TTC549 (cell line): ENCODE measurements at regions not wholly inside any gene's neighbourhood (a gene's known extent, or its start where the extent isn't known, plus 50 kb on each side); places are given as distances from the start of the nearest gene placed in this dataset.
"Not testable (repeated sequence)": the region's sequence is repeated elsewhere in the genome, so short reads cannot be mapped to it uniquely, and the experiment has no call there.

Experiments used
- FAIRE-seq: peaks from 2 replicates; lab custom pipeline; 2012; peaks lifted over from hg19 to GRCh38; lab: Jason Lieb, UNC

DNA sequence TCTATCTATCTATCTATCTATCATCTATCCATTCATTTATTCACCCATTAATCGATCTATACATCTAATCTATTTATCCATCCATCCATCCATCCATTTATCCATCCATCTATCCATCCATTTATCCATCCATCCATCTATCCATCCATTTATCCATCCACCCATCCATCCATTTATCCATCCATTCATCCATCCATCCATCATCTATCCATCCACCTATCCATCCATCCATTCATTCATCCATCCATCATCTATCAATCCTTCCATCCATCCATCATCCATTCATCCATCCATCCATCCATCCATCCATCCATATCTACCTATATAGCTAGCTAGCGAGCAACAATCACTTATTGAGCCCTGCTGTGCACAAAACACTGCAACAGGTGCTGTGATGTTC, 953.1 kb upstream of the ZNF722 start:
- FAIRE-seq = no peak

DNA sequence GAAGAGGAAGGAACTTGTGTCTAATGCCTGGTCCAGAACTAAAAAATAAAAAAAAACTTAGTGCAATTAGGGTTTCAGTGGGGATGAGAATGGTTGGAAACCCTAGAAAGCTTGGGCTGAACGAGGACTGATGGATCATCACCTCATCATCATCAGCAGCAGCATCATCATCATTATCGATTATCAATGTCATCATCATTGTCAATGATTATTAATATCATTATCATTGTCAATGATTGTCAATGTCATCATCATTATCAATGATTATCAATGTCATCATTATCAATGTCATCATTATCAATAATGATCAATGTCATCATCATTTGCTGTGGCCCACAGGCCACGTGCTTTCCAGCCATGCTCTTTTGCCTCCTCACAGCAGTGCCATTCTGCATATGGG, 952.0 kb upstream of the ZNF722 start:
- no peak for FAIRE-seq

DNA sequence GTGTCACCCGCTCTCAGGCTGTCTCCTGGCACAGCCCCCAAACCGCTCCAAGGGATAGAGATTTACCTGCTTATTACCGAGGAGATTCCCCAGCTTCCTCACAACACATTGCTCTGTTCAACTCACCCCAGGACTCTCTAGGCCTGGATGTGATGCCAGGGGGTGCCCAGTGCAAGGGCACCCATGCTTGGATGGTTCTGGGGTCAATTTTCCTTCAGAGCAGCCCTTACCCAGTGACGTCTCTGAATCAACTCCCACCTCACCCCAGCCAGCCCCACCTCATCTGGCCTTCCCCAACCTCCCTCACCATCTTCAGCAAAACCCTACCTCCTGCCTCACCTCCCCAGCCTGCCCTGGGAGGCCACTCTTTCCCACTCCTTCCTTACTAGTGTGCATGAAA, 951.6 kb upstream of the ZNF722 start:
- no peak for FAIRE-seq

DNA sequence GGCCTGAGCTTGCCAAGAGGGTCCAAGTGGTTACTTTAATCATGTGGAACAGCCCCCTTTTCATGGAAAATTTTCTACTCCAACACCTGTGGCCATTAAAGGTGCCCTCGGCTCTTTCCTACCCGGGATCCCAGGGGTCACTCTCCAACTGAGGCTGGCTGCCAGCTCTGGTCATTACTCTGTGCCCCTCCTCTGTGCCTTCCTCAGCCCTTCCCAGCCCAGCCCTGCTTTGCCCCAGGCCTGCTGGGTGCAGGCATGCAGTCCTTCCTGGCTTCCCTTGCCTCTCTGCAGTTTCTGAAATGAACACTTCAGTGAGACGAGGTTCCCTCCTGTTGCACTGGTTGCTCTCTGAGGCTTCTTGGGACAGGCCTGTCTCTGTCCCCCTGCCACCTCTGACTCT, 951.1 kb upstream of the ZNF722 start:
- FAIRE-seq = no peak

DNA sequence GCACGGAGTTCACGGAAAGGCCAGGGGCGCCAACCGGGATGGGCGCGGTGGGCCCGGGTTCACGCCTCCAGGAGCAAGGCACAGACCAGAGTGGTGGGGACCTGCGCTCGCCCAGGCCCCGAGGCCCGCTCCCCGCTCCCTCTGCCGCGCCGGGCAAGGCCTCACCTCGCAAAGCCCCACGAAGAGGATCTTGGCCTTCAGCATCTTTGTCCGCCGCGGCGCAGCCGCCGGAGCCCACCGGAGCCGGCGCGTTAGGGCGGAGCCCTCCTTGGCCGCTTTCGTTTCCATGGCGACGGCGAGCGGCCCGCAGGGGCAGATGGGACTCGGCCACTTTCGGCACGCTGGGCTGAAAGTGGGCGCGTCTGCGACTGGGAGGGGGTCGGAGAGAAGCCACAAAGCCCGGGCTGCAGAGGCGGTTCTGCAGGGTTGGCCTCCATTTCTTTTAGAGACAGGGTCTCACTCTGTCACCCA, 944.4 kb upstream of the ZNF722 start:
- no peak for FAIRE-seq

DNA sequence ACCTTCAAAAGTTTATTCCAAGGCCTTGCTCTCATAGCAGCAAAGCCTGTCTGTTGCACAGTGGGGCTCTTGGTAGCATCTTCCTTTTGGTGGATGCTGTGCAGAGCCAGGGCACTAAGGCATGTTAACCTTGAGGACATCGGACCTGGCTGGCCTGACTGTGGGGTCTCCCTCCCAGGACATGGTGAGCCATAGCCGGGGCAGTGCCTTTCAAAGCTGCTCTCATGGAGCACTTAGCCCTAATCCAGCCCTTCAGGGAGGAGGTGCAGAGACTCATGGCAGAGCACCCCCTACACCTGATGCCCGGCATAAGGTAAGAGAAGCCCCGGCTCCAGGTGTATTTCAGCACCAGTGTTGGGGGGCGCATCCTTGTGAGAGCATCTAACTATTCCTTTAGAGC, 941.4 kb upstream of the ZNF722 start:
- no peak for FAIRE-seq

DNA sequence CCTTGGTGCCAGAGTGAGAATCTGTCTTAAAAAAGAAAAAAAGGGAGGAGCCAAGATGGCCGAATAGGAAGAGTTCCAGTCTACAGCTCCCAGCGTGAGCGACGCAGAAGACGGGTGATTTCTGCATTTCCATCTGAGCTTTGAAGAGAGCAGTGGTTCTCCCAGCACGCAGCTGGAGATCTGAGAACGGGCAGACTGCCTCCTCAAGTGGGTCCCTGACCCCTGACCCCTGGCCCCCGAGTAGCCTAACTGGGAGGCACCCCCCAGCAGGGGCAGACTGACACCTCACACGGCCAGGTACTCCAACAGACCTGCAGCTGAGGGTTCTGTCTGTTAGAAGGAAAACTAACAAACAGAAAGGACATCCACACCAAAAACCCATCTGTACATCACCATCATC, 937.9 kb upstream of the ZNF722 start:
- not testable (repeated sequence) for FAIRE-seq

DNA sequence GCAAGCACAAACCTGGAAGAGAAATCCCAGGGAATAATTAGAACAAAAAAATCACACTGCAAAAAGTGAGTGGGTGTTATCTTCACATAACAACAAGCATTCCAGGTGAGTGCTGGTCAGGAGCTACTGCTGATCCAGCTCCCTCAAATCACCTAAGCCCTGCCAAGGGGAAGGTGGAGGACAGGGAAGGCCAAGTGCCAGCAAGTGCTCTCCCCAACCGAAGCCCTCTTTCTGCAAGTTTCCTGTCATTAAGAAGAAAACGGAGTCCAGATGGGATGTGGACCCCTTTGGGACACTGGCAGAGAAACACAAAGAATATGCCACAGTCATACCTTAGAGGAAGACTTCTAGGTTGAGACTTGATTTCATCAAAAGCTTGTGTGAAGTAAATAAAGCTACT, 933.0 kb upstream of the ZNF722 start:
- no peak for FAIRE-seq

DNA sequence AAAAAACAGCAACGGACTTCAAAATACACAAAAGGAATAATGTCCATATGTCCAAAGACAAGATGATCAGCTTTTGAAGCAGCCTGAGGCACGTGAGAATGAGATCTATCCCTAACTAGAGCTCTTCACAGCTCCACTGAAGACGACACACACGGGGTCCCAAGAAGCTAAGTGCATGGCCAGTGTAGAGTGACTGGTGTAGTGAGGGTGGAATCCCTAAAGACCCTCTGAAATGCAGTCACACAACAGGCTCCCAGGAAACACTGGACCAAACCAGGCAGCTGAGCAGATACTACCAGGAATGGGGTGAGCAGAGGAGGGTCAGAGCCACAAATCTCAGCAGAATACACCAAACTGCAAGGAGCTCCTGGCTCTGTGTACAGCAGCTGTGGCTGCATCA, 932.4 kb upstream of the ZNF722 start:
- FAIRE-seq = not testable (repeated sequence)

DNA sequence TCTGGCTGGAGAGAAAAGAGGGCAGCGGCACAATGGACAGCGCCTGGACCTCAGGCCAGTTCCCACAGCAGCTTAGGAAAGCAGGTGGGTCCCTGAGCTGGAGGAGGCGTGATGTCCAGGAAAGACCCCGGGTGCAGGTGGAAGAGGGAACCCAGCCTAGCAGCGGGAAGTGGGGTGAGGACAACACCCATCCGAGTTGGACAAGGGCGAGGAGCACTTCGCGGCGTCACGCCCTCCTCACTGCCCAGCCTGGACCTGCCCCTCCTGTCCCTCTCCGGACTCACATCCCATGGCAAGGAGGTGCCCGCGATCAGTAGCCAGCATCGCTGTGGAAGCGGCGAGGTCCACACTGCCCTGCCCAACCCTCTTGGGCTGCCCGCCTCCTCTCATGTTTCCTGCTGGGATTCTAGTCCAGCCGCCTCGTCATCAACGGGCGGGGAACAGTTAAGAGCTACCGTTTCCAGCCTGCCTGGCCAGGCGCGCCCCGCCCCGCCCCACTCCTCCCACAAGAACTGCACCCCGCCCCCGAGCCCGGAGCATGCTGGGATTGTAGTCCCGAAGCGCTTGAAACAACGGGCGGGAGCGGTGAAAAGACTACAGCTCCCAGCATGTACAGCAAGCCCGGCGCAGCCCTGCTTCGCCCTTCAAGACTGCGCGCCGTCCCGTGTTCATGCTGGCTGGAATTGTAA, 930.6 kb upstream of the ZNF722 start:
- no peak for FAIRE-seq

DNA sequence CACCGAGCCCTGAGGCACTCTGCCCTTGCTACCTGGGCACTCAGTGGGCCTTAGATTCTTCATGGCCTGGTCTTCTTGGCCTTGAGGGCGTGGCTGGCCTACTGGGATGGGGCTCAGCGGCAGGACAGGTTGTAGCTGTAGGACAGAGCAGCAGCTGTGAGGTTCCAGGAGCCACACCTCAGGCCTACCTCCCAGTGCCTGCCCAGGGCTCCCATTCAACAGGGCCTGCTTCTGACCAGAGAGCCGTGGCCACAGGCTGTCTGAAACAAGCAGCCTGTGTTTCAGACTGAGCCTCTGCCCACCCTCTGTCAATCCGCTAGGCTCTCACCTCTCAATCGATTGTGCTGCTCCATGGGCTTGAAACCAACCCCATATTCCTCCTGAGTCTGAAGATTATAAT, 928.0 kb upstream of the ZNF722 start:
- FAIRE-seq = no peak

DNA sequence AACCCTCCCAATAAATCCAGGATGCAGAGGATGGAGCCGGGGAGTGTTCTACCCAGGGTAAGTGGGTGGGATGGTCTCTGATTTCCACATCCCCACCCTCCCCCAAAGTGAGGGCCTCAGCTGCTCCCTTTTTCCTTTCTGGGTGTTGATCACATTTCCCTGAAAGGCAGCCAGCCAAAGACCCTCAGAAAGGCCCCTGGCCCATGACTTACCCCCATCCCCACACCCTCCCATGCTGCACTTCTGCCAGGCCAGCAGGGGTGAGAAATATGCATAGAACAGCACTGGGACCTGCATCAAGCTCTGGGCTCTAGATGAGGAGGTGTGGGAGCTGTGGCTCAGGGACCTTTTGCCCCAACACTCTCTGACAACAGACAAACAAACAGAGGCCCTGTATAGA, 927.3 kb upstream of the ZNF722 start:
- no peak for FAIRE-seq

DNA sequence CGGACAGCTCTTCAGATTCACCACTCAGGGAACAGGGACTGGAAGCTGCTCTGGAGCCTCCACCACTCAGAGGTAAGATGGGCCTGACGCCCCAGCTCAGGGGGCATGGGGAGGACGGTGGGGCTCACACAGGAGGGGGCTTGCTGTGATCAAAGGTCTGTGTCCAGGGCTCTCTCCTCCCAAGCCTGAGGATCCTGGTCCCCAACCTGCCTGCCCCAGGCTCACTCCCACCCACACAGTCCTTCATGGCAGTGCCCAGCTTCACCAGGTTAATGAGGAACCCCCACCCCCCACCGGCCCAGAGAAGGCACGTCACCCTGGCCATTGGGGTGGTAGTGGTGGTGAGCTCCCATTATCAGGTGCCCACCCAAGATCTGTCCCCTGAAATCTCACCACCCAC, 926.7 kb upstream of the ZNF722 start:
- no peak for FAIRE-seq

DNA sequence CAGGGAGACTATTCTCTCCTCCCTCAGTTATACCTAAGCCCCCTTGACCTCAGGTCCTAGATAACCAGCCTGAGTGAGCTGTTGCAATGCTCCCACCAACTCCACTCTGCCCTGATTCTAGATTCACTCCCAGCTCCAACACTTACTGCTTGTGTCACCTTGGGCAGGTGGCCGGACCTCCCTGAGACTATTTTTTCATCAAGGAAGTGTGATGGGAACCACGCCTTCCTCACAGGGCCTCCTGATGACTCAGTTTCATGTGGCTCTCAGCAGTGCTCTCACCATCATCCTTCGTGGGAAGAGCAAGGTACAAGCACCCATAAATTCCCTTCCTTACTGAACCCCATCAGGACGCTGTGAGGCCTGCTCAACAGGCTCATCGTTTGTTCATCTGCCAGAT, 925.8 kb upstream of the ZNF722 start:
- no peak for FAIRE-seq

DNA sequence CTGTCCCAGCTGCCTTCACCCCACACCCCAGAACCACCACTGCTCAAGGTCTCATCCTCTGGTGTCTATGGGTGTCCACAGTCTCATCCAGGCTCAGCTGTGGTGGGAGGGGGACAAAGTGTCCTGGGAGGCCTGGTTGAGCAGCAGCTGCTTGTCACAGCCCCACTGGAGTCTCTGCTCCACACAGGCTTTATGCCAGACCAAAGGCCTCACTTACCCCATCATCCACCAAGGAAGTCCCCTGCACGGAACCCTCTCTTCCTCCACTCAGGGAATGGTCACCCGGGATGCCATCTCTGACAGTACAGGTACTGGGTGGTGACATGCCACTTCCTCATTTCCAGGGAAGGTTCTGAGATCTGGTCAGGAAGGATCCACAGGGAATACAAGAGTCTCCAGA, 925.4 kb upstream of the ZNF722 start:
- no peak for FAIRE-seq

DNA sequence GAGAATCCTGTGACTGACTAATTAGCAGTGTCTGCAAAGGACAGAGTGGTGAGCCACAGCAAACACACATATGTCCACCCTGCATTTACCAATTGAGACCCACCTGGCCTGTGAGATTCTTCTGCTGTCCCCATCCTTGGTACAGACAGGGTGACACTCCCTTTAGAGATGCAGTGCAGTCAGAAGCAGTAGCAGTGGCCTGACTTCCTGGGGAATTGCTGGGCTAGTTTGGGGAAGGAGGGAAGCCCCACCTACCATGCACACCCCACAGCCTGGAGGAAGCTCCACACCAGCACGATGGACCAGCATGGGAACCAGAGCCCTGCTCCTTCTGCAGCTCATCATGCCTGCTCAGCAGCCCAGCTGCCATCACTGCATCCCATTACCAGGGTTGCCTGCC, 924.9 kb upstream of the ZNF722 start:
- FAIRE-seq = no peak

DNA sequence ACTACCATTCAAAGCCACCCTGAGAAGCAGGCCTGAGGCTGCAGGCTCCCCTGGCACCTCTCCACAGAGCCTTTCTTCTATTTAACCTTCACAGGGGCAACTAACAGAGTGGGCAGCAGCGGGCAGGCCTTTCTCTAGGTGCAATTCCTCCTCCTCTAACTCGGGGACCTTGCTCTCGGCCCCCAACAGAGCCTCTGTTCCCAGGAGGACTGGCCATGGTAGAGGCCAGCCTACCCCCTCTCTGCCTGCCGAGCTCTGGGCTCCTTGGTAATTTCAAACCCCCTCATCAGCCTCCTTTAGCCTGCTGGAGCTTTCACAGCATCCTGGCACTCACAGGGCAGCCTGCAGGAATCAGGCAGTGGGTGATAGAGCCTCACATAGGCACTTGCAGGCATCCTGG, 920.8 kb upstream of the ZNF722 start:
- no peak for FAIRE-seq

DNA sequence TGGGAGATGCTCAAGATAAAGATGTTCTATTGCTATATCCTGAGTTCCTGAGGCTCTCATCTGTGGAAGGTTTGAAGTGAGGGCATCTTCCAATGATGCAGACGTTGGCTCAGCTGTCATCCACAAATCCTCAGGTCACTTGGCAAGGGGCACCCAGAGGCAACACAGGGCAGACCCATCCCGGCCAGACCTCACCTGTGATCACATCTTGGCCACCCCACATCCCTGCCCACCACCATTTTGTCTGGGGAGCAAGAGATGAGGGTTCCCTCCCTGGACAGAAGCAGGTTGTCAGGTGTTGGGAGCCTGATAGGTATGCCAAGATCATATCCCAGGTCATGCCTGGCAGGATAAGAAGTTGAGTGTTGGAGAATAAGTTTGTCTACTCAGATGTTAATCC, 918.2 kb upstream of the ZNF722 start:
- no peak for FAIRE-seq

DNA sequence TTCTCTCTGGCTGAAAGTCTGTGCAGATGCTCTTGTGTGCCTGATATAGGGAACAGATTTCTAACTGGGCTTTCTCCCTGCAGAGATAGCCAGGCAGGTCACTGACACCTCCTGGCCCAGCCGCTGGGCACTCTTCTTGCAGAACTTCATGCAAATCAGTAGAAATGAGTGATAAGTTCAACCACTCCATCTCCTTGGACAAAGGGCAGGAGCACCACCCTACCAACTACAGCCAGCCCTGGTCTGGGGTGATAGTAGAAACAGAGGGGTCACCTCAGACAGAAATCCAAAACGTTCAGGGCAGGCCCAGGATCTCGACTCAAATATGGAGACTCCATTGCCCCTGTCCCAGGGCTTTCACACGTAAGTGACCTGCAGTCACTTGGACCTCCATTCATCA, 917.8 kb upstream of the ZNF722 start:
- FAIRE-seq = no peak

DNA sequence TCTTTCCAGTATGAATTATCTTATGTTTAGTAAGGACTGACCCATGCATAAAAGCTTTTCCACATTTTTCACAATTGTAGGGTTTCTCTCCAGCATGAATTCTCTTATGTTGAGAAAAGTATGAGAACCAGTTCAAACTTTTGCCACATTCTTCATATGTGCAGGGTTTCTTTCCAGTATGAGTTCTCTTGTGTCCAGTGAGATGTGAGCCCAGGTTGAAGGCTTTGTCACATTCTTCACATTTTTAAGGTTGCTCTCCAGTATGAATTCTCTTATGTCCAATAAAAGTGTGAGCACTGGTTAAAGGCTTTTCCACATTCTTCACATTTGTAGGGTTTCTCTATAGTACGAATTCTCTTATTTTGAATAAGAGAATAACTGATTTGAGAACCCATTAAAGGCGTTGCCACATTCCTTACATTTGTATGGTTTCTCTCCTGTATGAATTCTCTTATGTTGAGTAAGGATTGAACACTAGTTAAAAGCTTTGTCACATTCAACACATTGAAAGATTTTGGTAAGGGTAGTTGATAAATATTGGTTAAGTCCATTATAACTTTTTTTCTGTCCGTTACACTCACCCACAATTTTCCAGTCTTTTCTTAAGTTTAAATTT, 911.0 kb upstream of the ZNF722 start:
- FAIRE-seq = no peak

DNA sequence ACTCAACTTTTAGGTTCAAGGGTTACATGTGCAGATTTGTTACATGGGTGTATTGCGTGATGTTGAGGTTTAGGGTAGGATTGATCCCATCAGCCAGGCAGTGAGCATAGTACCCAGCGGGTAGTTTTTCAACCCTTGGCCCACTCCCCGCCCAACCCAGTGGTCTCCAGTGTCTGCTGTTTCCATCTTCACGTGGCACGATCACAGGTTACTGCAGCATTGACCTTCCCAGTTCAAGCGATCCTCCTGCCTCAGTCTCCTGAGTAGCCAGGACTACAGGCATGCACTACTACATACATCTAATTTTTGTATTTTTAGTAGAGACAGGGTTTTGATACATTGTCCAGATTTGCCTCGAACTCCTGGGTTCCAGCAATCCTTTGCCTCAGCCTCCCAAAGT, 905.7 kb upstream of the ZNF722 start:
- FAIRE-seq = no peak

DNA sequence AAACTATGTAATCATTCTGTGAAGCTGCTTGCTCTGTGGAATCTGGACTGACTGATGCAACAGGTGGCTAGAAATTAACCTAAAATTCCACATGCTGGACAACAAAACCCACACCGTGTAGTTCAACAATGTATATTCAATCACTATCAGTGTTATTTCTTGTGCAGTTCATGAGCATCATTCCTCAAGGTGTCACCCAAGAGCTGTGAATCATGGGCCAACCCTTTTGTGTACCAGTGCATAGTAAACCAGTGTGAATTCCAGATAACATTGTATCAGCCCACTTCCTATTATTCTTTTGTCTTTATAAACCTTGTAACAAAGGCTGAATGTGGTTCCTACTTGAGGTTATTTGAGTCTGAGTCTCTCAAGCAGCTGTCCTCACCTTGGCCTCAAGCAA, 905.2 kb upstream of the ZNF722 start:
- no peak for FAIRE-seq

DNA sequence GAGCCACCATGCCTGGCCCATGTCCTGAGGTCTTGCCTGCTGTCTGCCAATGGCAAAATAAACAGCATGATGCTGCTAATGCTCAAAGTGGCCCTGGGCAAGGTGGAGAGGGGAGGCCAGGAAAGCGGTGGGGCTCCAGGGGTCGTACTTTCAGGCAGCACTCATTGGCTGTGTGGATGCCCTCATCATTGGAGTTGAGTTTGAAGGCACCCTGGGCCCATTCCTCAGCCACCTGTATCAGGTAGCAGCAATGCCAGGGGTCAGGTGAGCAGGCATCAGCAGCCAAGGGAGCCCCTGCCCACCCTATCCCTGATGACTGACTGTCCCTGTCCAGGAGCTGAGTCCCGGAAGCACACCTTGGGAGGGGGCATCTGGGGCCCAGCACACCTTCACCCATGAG, 902.5 kb upstream of the ZNF722 start:
- no peak for FAIRE-seq

DNA sequence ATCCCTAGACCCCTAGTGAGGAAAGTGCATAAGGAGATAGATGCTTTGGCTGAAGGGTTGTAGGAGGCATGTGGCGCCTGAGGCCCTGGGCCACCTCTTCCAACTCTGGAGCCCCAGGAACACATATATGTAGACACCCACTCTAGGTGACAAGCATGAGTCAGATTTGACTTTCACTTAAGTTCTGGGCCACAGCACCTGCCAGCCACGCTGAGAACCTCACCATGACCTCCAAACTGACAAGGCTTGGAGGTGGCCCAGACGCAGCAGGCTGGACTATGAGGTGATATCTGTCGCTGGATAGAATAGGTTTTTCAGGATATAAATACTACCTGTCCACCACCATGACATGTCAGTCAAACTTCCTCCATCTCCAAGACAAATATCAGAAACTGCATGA, 894.0 kb upstream of the ZNF722 start:
- no peak for FAIRE-seq

DNA sequence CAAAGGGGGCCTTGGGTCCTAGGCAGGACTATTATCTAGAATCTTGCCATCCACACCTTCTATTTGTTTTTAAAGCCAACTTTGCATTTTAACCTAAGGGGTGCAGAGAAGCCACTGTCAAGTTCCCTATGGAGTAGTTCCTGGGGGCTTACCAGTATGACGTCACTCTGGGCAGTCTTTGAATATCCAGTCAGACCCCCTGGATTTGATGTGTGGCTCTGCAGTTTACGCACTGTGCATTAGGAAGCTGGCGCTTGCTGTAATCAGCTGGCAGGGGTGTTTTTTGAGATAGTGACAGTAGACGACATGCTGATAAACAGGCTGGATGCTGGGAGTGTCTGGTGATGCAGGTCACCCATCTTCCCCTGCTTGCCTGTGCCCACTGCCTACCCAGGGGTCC, 892.7 kb upstream of the ZNF722 start:
- FAIRE-seq = no peak
